ENCODE measurements at regions not wholly inside any gene's neighbourhood (a gene's known extent, or its start where the extent isn't known, plus 50 kb on each side); places are given as distances from the start of the nearest gene placed in this dataset.

DNA sequence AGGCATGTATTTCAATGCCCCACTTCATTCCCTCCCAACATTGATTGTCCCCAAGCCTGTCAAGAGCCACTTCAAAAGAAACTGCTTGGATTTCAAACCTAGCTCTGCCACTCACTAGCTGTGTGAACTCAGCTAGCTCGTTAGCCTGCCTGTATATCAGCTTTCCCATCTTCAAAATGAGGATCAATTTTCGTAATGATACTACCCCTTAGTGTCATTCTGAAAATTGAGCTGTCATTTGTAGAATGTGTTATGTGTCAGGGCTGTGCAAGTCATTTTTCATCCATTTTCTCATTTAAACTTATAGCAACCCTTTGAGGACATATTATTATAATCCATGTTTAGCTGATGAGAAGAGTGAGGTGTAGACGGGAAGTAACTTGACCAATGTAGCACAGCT lies 88.6 kb downstream of the TRIM42 start:
- ChIA-PET CTCF (no interaction called here), POLR2A (no interaction called here)
- H3K27me3 ChIP-seq (ENCODE audit: insufficient read depth), result no peaks in the 10 kb centered on the region
- H3F3A ChIP-seq (replicated peaks; ENCODE audit: insufficient read depth), result no peaks in the 10 kb centered on the region
- H4K20me1 ChIP-seq (ENCODE audit: insufficient read depth), result no peaks in the 10 kb centered on the region
- no peaks in the 10 kb centered on the region for H3K9me2 ChIP-seq
- no peak overlapping the region for H3K4me3 ChIP-seq (ENCODE audit: low read depth in 2 of 2, low read length in 1 of 2)
- no peak overlapping the region for H3K27ac ChIP-seq (ENCODE audit: low read depth in 2 of 2, low read length in 1 of 2)
- H3K36me3 ChIP-seq (replicated peaks in 1 of 2; ENCODE audit: control insufficient read depth in 1 of 2, insufficient read depth in 2 of 2, low read length in 1 of 2), result no peaks in the 10 kb centered on the region
- no peaks in the 10 kb centered on the region for H3K9me3 ChIP-seq
- H3K4me1 ChIP-seq (ENCODE audit: control insufficient read depth in 1 of 2, insufficient read depth in 2 of 2, low read depth in 1 of 2, low read length in 1 of 2), result no peaks in the 10 kb centered on the region
- TF ChIP-seq, protein P1, sequence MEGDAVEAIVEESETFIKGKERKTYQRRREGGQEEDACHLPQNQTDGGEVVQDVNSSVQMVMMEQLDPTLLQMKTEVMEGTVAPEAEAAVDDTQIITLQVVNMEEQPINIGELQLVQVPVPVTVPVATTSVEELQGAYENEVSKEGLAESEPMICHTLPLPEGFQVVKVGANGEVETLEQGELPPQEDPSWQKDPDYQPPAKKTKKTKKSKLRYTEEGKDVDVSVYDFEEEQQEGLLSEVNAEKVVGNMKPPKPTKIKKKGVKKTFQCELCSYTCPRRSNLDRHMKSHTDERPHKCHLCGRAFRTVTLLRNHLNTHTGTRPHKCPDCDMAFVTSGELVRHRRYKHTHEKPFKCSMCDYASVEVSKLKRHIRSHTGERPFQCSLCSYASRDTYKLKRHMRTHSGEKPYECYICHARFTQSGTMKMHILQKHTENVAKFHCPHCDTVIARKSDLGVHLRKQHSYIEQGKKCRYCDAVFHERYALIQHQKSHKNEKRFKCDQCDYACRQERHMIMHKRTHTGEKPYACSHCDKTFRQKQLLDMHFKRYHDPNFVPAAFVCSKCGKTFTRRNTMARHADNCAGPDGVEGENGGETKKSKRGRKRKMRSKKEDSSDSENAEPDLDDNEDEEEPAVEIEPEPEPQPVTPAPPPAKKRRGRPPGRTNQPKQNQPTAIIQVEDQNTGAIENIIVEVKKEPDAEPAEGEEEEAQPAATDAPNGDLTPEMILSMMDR (IDR thresholded peaks at IDR 0.05), result no peak
- TF ChIP-seq EP300 (IDR thresholded peaks at IDR 0.05; ENCODE audit: borderline replicate concordance in 1 of 2, low read depth in 1 of 2, low read length in 1 of 2), result no peak
- TF ChIP-seq SMC3 (IDR thresholded peaks at IDR 0.05; ENCODE audit: low read depth, low read length), result no peak
- no peak for TF ChIP-seq SIN3A (IDR thresholded peaks at IDR 0.05; ENCODE audit: borderline replicate concordance, low read depth, low read length)
- TF ChIP-seq, protein P2, sequence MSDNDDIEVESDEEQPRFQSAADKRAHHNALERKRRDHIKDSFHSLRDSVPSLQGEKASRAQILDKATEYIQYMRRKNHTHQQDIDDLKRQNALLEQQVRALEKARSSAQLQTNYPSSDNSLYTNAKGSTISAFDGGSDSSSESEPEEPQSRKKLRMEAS (IDR thresholded peaks at IDR 0.05; ENCODE audit: low read depth), result no peak
- no peak for TF ChIP-seq GABPA (IDR thresholded peaks at IDR 0.05; ENCODE audit: low read depth)
- no peak for TF ChIP-seq FOXJ3 (CRISPR knock-in tag; IDR thresholded peaks at IDR 0.05)
- TF ChIP-seq RAD21 (IDR thresholded peaks at IDR 0.05; ENCODE audit: low read length), result no peak
- TF ChIP-seq CHD2 (IDR thresholded peaks at IDR 0.05; ENCODE audit: low read length, partially characterized antibody), result no peak
- no peak for TF ChIP-seq TAF1 (IDR thresholded peaks at IDR 0.05; ENCODE audit: borderline replicate concordance, low read depth, low read length)
- TF ChIP-seq, protein P3, sequence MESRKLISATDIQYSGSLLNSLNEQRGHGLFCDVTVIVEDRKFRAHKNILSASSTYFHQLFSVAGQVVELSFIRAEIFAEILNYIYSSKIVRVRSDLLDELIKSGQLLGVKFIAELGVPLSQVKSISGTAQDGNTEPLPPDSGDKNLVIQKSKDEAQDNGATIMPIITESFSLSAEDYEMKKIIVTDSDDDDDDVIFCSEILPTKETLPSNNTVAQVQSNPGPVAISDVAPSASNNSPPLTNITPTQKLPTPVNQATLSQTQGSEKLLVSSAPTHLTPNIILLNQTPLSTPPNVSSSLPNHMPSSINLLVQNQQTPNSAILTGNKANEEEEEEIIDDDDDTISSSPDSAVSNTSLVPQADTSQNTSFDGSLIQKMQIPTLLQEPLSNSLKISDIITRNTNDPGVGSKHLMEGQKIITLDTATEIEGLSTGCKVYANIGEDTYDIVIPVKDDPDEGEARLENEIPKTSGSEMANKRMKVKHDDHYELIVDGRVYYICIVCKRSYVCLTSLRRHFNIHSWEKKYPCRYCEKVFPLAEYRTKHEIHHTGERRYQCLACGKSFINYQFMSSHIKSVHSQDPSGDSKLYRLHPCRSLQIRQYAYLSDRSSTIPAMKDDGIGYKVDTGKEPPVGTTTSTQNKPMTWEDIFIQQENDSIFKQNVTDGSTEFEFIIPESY (IDR thresholded peaks at IDR 0.05; ENCODE audit: borderline replicate concordance, low read depth), result no peak
- no peak for DNase-seq
- H3K4me2 ChIP-seq, result no peak overlapping the region
- WGBS (ENCODE audit: low lambda C conversion rate), result 9% methylated on average over 3 of the region's 3 CpGs
- H3K9ac ChIP-seq, result no peak overlapping the region
- H3K79me2 ChIP-seq (ENCODE audit: insufficient read depth), result no peaks in the 10 kb centered on the region
- H2AFZ ChIP-seq (ENCODE audit: low read depth), result no peak overlapping the region

DNA sequence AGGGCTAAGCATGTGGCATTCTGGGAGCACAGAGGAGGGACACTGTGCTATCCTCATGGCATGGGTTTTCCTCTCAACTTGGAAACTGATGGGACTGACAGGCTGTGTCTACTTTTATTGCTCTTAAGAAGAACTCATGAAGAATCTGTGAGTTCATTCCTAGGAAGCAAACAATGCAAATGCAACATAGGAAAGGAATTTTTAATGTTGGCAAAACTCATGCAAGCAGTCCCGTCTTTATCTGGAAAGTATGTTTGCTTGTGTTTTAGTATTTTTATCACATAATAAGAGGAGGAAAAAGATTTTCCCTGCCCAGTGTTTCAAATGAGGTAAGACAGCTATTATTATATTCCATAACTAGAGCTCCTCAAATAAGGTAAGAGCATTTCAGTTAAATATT lies 89.7 kb downstream of the TRIM42 start:
- no peaks in the 10 kb centered on the region for H3K9me3 ChIP-seq
- no peaks in the 10 kb centered on the region for H3F3A ChIP-seq (replicated peaks; ENCODE audit: insufficient read depth)
- H3K4me1 ChIP-seq (ENCODE audit: control insufficient read depth in 1 of 2, insufficient read depth in 2 of 2, low read depth in 1 of 2, low read length in 1 of 2), result no peaks in the 10 kb centered on the region
- ChIA-PET POLR2A (no interaction called here), CTCF (no interaction called here)
- H3K27me3 ChIP-seq (ENCODE audit: insufficient read depth), result no peaks in the 10 kb centered on the region
- no peaks in the 10 kb centered on the region for H4K20me1 ChIP-seq (ENCODE audit: insufficient read depth)
- H3K27ac ChIP-seq (ENCODE audit: low read depth in 2 of 2, low read length in 1 of 2), result no peak overlapping the region
- no peaks in the 10 kb centered on the region for H3K36me3 ChIP-seq (replicated peaks in 1 of 2; ENCODE audit: control insufficient read depth in 1 of 2, insufficient read depth in 2 of 2, low read length in 1 of 2)
- no peaks in the 10 kb centered on the region for H3K9me2 ChIP-seq
- H3K4me3 ChIP-seq (ENCODE audit: low read depth in 2 of 2, low read length in 1 of 2), result no peak overlapping the region
- no peak overlapping the region for H3K9ac ChIP-seq
- H2AFZ ChIP-seq (ENCODE audit: low read depth), result no peak overlapping the region
- WGBS (ENCODE audit: low lambda C conversion rate), result 44% methylated on average over 1 of the region's 1 CpG
- no peak for DNase-seq
- TF ChIP-seq FOXJ3 (CRISPR knock-in tag; IDR thresholded peaks at IDR 0.05) (no peak), RXRA (IDR thresholded peaks at IDR 0.05; ENCODE audit: borderline replicate concordance, low read depth) (no peak)
- TF ChIP-seq, protein P4, sequence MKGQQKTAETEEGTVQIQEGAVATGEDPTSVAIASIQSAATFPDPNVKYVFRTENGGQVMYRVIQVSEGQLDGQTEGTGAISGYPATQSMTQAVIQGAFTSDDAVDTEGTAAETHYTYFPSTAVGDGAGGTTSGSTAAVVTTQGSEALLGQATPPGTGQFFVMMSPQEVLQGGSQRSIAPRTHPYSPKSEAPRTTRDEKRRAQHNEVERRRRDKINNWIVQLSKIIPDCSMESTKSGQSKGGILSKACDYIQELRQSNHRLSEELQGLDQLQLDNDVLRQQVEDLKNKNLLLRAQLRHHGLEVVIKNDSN (IDR thresholded peaks at IDR 0.05; ENCODE audit: borderline replicate concordance, low read depth), result no peak
- no peaks in the 10 kb centered on the region for H3K79me2 ChIP-seq (ENCODE audit: insufficient read depth)
- H3K4me2 ChIP-seq, result no peak overlapping the region
